BJ (cell line): ENCODE measurements at regions not wholly inside any gene's neighbourhood (a gene's known extent, or its start where the extent isn't known, plus 50 kb on each side); places are given as distances from the start of the nearest gene placed in this dataset.

Experiments used
- CTCF ChIA-PET: fragments of 350-600 bp; formaldehyde crosslinking; extraction: SDS; loops from one replicate; lab custom pipeline; 2021; ENCODE audit warnings: antibody characterized with exemption, inconsistent platforms; lab: Yijun Ruan, JAX
- POLR2A ChIA-PET: fragments of 300-600 bp; sonication (Branson Sonifier 250); formaldehyde crosslinking; extraction: SDS; loops from one replicate; lab custom pipeline; 2021; ENCODE audit warnings: antibody characterized with exemption; lab: Charles Lee
- DNase-seq: peaks from one replicate; pipeline ENCODE4 v3.0.0-alpha.2; 2011; ENCODE audit warnings: low read depth
- H3K27me3 ChIP-seq: 2 replicates; pipeline ENCODE4 v1.6.0; 2011; ENCODE audit warnings: low read length; ENCODE audit not compliant: control insufficient read depth, insufficient read depth
- H3K36me3 ChIP-seq: 2 replicates; pipeline ENCODE4 v1.5.1; 2011; ENCODE audit warnings: low read length; ENCODE audit not compliant: control insufficient read depth, insufficient read depth
- H3K4me3 ChIP-seq: 2 replicates; pipeline ENCODE4 v1.5.1; 2011; ENCODE audit warnings: low read depth, mild to moderate bottlenecking, control low read depth, low read length
- TF ChIP-seq, protein P1 (sequence below): IDR thresholded peaks from 2 replicates; pipeline ENCODE4 v1.5.1; 2011; ENCODE audit warnings: low read depth, mild to moderate bottlenecking, control low read depth, inconsistent platforms, low read length, moderate library complexity; ENCODE audit not compliant: insufficient read depth

DNA sequence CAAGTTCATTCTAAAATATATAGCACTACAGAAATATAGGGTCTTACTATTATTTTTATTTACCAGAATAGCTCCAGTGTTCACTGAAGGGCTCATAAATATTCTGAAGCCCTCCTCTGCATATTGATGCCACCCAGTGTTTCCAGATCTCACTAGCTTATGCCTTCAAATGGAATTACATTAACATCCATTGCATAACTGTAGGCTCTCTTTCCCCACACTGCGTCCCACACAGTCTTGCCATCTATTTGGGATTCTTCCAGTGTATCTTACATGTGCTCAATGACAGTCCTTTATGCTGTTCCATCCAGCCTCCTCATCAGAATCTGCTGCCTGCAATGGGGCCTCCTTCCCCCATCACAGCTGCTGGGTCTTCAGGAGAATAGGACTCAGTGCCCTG is 137.2 kb downstream of the CYSLTR2 start:
- ChIA-PET POLR2A (no interaction called here), CTCF (no interaction called here)
- Histone ChIP-seq H3K4me3 (no peak overlapping the region), H3K27me3 (peaks cover 1% of the 10 kb centered on the region), H3K36me3 (no peaks in the 10 kb centered on the region)
- no peak for DNase-seq
- TF ChIP-seq, protein P1, sequence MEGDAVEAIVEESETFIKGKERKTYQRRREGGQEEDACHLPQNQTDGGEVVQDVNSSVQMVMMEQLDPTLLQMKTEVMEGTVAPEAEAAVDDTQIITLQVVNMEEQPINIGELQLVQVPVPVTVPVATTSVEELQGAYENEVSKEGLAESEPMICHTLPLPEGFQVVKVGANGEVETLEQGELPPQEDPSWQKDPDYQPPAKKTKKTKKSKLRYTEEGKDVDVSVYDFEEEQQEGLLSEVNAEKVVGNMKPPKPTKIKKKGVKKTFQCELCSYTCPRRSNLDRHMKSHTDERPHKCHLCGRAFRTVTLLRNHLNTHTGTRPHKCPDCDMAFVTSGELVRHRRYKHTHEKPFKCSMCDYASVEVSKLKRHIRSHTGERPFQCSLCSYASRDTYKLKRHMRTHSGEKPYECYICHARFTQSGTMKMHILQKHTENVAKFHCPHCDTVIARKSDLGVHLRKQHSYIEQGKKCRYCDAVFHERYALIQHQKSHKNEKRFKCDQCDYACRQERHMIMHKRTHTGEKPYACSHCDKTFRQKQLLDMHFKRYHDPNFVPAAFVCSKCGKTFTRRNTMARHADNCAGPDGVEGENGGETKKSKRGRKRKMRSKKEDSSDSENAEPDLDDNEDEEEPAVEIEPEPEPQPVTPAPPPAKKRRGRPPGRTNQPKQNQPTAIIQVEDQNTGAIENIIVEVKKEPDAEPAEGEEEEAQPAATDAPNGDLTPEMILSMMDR, result no peak

DNA sequence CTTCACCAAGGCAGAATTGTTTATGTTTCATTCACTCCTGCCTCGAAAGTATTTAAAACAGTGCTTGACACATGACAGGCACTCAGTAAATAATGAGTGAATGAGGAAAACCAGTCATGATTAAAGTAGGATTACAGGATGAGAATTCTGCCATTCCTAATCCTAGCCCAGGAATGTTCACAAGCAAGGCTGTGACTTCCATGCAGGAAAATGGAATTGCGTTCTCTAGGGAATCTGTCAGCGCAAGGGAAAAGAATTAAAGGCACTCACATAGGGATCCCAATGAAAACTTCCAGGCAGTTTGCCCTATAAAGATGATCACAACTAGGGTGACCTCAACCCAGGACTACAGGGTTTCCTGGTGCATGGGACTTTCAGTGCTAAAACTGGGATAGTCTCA is 143.4 kb downstream of the CYSLTR2 start:
- no peak for DNase-seq
- TF ChIP-seq, protein P1, result no peak

GRCh38 chr13:48797761-48798160 is 144.0 kb downstream of the CYSLTR2 start:
- ChIA-PET CTCF (no interaction called here), POLR2A (interaction anchor here (0.7 kb wide), 1 partner anchor 257 kb away, joined by 3 read pairs; no protein-coding TSS in a partner anchor)
- no peak overlapping the region for H3K4me3 ChIP-seq
- no peaks in the 10 kb centered on the region for H3K36me3 ChIP-seq
- TF ChIP-seq, protein P1, result no peak
- no peak for DNase-seq
- no peaks in the 10 kb centered on the region for H3K27me3 ChIP-seq

More for the DNA sequence above, 143.4 kb downstream of the CYSLTR2 start:
- no peaks in the 10 kb centered on the region for H3K36me3 ChIP-seq
- ChIA-PET CTCF (no interaction called here), POLR2A (no interaction called here)
- no peaks in the 10 kb centered on the region for H3K27me3 ChIP-seq
- H3K4me3 ChIP-seq, result no peak overlapping the region

DNA sequence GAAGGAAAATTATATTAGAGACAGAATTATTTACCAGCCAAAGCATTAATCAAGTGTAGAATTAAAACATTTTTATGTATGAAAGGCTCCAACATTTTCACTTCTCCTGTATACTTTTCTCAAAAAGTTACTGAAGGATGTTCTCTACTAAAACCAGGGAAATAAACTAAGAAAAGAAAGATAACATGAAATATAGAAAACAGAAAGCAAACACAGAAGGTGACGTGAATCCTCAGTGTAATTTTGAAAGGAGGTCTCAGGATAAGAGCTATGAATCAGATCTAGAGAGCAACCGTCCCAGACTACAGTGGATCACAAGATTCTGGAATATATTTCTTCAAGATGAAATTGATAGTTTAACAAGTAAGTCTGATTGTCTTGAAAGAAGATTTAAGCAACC is 144.5 kb downstream of the CYSLTR2 start:
- Histone ChIP-seq H3K4me3 (no peak overlapping the region), H3K27me3 (no peaks in the 10 kb centered on the region), H3K36me3 (no peaks in the 10 kb centered on the region)
- DNase-seq, result no peak
- POLR2A ChIA-PET, result interaction anchor here (0.7 kb wide), 1 partner anchor 257 kb away, joined by 3 read pairs; no protein-coding TSS in a partner anchor
- TF ChIP-seq, protein P1, result no peak
- CTCF ChIA-PET, result interaction anchor here (1.4 kb wide), 1 partner anchor 8 kb away, joined by 3 read pairs; no protein-coding TSS in a partner anchor

- DNase-seq, result peak; percentile 53
- no peaks in the 10 kb centered on the region for H3K27me3 ChIP-seq
- ChIA-PET CTCF (no interaction called here), POLR2A (interaction anchor here (0.6 kb wide), 1 partner anchor 90 kb away, joined by 5 read pairs; no protein-coding TSS in a partner anchor)
- TF ChIP-seq, protein P1, result no peak
- no peaks in the 10 kb centered on the region for H3K36me3 ChIP-seq
- no peak overlapping the region for H3K4me3 ChIP-seq
Measured at GRCh38 chr13:48801255-48801654, 147.5 kb downstream of the CYSLTR2 start.
